ENCODE measurements at regions not wholly inside any gene's neighbourhood (a gene's known extent, or its start where the extent isn't known, plus 50 kb on each side); places are given as distances from the start of the nearest gene placed in this dataset.

DNA sequence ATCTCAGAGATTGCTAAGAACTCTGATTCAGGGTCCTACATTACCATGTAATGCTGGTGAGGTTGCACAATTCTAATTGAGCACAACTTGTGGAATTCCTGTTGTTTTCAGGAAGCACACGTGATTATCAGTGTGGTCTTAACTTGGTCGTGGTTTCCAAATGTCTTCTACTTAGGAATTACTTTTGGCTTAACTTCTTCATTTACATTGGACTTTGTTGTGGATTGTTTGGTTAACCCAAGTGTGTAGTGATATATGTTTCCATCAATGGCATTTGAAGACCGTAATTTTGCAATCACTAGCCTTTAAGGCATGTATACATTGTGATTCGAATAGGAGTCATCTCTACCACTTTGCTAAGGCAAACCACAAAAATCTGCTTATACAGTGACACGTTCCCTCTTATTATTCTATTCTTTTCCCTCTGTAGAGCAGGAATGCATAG, 373.3 kb downstream of the IRS1 start:
- DNase-seq: no peak

DNA sequence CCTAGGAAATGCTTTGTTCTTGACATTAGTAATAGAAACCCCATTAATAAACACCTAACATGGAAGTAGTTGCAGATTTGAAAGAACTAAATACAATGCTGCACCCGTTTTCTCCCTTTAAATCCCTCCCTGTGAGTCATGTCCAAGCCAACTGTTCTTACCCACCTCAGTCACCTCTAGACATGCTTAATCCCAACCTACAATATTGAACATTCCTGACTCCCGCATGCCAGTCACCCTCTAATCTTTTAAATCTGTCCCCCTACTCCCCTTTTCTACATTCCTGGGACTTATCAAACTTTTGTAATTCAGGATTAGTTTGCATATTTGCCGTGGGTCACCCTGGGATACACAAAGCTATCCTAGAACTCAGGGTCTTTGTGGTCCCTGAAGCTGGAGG, 374.6 kb downstream of the IRS1 start:
- DNase-seq: no peak

DNA sequence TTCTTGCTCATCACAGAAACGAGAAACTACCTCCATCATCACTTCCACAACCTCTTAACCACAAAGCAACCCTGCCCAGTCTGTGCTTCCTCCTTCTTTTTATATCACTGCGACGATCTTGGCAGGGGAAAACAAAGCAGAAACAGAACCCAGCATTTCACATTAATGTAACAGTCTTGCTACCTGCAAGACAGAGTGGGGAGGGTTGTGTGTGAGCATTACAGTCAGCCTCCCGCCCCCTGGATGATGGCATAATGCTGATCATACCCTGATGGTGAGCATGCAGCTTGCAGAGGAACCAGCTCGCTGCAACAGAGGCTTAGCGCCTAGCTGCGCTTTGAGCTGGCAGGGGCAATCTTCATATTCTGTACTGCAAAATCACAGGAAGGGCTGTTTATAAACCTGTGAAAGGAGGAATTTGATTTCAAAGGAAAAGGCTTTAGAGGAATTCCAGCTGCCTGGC, 376.1 kb downstream of the IRS1 start:
- DNase-seq: no peak

DNA sequence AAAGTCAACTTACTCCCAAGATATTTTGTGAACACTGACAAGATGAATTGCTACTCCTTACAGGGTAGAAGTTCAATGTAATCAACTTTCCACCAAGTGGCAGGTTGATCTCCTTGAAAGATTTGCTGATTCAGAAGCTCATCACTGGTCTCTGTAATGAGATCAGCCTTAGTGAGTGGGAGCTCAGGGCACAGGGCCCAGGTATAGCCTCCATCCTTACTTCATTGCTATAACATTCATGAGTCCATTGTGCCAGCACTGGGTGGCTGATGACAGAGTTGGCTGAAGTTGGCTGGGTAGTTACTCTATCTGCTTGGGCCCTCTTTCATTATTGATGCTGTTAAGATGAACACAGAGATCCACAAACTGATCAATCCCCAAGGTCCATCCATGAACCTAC, 379.0 kb downstream of the IRS1 start:
- DNase-seq: no peak

DNA sequence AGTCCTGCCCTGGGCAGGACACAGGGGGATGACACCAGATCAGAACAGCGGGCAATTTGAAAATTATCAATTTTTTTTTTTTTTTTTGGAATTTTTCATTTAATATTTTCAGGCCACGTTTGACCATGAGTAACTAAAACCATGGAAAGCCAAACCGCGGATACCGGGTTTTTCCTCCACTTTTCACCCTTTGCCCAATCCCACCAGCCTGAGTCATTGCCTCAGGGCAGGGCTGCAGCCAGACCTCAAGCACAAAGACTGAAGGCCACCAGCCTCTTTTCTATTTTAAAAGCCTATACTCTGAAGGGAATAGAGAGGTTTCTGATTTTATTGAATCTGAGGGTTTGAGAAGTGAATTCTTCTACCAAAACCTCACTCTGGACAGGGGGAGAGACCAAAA, 381.1 kb downstream of the IRS1 start:
- no peak for DNase-seq

DNA sequence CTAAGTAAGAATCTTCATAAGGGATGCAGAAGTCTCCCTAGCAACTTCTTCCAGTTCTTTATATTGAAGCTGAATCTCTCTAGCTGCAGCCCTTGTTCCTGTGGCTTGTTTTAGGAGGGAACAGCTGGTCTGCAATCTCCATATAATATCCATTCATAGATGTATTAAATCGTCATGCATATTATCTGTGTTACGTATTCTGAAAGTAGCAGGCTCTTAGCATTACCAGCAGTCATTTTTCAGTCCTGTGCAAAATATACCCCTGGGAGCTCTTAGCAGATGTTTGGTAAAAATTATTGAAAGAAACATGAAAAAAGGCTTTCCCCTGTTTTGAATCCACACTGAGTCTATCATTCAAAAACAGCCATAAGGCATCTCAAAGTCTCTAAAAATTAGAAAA, 385.3 kb downstream of the IRS1 start:
- DNase-seq: no peak

DNA sequence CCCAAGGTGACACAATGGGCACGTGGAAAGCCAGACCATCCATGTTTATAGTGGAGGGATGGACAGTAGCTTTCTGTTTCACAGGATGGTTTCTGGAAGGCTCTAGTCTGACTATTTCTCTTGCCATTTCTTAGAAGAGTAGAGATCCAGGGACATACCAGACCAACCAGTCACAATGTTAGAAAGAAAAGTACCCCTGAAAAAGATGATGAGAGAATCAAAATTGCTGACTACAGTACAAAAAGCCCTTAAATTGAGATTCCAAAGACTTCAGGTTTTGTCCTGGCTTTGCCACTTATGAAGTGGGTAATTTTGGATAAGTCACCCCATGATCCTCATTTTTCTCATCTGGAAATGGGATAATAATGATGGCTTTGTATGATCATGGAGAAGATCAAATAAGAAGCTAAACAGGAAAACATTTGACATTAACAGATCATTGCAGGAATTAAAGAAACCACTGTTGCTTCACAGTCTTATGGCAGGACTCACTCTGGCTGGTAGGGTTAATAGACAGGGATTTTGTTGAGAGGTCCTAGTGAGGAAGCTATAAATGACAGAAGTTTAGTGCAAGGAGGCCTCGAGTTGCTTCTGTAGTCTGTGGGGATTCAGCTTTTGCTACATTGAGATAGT, 386.0 kb downstream of the IRS1 start:
- DNase-seq: no peak

DNA sequence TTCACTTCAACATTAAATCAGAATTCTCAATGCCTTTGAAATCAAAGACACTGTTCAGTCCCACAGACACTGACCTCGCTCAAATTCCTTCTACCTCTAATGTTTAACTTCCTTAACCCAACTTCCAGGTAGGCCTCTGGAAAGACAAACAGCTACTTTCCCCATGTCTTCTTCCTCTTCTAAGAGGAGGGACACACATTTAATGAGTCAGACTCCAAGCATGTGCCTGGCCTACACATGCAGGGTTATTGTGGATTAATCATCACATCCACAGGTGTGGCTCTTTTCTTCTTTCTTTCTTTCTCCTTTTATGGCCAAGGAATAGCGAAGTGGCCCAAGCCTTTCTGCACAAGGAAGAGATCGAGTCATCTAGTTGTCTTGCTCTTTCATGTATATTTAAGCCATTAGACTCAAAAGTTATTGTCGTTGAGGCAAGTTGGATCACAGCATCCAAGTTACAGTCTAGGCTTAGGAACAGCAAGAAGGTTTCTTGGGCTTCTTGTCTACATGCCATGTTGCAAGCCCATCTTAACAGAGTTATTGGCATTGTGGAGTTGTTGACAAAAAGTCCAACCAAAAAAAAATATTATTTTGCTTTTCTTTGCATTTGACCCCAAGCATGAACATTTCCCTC, 387.8 kb downstream of the IRS1 start:
- DNase-seq: no peak

DNA sequence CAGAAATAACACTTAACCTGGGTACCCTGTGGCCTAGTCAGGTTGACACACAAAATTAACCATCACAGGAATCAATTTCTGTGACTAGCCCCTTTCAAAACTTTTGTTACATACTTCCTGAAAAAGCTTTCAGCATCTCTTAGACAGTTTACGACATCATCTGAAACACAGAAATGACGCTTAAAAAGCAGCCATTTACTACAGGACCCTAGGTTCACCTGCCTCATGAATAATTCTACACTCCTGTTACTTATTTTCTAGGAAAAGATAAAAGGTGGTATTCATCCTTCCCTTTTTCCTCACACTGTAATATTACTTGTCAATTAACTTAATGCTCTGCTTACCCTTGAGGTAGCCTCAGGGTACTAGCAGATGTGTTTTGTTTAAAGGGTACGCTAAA, 388.4 kb downstream of the IRS1 start:
- DNase-seq: no peak

DNA sequence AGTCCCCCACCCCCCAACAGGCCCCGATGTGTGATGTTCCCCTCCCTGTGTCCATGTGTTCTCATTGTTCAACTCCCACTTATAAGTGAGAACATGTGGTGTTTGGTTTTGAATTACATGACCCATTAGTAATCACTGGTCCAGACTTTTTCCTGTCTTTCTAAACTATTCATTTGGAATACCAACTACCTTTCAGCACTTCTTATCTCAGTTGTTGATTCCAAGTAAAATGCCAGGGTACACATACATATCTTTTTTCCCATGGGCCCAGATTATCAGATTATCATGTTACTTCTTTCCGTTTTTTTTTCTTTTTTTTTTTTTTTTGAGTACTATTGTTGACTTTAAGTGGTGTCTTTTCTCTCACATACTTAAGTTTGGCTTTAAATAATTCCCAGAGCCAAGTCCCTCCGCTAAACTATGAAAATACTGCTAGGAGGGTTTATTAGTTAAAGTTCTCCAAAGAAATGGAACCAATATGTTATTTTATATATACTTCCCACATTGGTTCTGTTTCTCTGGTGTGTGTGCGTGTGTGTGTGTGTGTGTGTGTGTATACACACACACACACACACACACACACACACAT, 389.3 kb downstream of the IRS1 start:
- no peak for DNase-seq

DNA sequence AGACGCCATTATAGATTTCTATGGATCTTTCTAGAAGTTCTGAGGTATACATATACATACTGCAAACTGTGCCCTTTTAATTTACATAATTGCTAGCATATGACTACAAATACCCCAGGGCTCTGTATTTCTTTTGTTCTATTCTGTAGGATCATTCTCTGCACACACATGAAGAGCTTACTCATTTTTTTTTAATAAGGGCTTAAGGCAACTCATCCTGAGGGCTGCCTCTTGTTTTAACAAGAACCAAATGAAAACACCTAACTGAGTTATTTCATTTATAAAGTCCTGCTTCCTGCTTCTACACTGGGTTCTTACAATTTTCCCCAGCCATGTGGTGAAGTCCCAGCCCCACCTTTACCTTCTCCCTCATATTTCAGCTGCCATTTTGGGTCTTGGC, 390.5 kb downstream of the IRS1 start:
- no peak for DNase-seq

DNA sequence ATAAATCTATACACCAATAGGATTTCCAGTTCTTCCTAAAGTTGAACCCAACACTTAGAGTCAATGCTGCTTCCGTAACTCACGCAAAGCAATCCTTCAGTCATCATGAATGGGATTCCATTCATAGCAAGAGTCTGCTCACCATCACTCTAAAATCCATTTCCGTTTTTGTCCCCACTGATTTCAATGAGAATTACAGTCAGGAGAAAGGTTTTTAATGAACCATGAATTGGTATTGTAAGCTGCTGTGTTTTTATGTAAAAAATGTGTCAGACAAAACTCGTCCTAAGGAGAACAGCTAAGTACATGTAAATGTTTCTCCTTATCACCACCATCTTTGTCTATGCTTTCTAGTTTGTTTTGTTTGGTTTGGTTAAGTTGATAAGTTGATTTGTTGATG, 391.5 kb downstream of the IRS1 start:
- no peak for DNase-seq

DNA sequence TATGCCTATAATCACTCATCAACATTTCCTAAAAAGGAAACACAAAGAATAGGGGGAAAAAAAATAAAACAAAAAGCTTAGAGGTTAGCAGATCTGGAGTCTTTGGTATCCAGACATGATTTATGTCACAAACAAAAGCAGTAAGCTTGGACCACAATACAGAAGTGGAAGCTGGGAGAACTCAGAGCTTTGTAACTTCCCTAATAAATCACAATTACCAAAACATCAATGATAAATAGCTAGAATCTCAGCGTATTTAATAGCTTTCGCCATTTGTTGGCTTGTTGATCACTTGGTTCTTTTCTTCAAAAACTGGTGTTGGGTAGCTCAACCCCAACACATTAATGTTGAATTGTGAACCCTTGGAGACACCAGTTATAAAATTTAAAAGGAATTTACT, 392.5 kb downstream of the IRS1 start:
- DNase-seq: no peak

DNA sequence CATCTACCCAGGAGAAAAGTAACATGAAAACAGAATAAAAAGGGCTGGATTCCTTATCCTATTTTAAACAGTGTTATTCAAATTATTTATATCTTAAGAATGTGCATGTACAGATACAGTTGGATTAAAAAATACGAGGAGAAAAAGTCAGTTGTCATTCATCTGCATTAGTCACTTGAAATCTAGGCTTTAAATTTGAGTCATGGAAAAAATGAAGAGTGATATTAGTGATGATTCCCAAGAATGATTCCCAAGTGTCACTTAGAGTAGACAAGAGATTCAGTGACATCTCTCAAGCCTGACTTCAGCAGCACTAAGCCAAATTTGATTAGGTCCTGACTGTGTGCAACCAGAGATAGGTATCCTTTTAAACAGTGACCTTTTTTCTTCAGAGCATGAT, 394.2 kb downstream of the IRS1 start:
- DNase-seq: no peak

DNA sequence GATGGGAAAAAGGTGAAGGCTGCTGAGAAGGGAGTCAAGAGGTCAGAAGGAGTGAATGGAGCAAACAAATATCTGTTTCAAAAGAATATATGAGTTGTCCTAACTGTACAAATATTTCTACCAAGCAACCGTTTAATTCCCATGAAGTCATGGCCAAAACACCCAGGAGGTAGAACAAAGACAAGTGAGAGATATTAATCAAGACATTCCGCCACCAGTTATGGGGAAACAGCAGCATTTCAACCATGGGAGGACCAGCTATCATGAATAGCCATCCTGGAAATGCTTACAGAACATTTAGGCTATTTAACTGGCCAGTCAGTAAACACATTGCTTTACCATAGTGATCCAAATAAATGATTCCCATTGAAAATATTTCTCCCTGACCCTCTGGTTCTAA, 396.3 kb downstream of the IRS1 start:
- no peak for DNase-seq

DNA sequence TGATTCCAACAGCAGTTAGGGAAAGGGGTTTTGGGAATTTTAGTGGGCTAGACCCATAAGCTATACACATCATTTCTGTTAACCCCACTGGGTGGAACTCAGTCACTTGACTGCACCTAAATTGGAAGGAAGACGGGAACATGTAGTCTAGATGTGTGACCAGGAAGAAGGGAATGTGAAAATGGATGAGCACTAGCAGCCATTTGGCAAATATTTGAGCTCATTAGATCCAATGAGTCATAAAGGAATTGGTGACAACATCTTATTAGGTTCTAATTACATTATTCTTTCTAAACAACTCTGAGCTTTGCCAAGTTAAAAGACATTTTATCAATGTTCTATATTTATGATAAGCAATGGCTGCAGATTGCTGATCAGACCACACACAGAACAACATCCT, 400.6 kb downstream of the IRS1 start:
- DNase-seq: no peak

DNA sequence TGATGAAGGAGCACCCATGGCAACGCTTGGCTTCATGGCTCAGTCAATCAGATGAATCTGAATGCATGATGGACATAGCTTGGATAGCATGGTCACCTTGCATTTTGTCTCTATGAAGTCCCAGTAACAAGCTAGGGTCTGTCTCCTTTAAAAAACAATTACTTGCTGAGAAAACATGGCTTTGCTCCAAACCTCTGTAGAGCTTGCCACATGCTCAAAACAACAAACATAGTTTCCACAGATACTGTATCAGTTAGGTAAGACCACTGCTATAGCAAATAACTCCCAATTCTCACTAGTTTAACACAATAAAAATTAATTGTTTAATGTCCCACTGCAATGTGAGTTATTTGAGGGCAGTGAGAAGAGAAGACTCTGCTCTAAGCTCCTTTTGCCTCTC, 401.0 kb downstream of the IRS1 start:
- no peak for DNase-seq

DNA sequence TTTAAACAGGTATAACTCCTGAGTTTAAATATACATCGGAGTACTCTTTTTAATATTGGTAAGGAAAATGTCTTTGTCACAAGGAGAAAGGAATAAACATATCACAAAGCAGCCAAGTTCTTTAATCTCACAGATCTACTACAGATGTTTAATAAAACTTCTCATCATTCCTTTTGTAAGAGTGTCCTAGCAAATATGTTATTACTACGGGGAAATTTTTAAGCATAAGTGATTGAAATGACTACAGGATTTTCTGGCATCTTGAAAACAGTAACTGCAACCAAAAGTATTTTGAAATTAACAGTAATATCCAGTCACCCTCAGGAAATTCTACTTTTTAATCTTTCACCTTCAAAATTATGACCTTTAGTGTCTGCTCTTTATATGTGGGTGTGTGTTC, 403.1 kb downstream of the IRS1 start:
- DNase-seq: no peak

DNA sequence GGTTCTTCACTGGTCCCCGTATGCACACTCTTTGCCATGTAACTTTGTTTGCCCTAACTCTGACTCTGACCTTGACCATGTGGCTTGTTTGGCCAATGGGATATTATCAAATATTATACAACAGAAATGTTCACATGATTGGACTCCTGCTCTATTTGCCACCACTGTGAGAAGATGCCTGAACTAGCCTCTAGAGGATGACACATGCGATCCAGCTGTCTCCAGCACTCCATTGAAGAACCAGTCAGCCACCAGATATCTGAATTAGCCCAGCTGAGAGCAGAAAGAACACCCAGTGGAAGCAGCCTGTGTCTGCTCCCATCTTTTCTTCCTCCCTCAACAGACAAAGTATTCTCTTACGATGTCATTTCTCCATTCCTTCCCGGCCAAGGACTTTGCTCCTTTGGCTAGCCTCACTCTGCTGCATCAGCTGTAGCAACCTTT, 412.1 kb downstream of the IRS1 start:
- no peak for DNase-seq

DNA sequence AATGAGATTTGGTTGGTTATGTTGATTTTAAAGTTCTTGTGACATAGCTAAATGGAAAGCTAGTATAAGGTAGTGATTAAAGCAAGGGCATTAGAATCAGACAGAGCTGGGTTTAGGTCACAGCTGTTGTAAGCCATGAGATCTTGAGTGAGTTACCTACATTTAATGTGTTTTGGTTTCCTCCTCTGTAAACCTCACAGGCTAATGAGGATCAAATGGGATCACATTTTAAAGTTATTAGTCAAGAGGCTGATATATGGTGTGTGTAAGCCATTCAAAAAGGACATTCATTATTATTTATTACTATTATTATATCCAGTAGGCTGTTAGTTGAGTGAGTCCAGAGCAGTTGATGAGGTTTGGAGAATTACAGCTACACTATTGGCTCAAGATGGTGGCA, 416.2 kb downstream of the IRS1 start:
- no peak for DNase-seq

DNA sequence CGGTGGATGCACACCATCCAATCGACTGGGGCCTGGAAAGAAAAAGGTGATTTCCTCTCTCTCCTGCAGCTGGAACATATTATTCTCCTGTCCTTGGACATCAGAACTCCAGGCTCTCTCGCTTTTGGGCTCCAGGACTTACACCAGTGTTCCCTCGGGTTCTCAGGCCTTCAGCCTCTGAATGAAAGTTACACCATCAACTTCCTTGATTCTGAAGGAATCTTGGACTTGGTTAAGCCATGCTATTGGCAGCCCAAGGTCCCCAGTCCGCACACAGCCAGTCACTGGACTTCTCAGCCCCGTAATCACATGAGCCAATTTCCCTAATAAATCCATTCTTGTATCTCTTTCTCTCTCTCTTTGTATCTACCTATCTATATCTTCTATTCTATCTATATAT, 418.9 kb downstream of the IRS1 start:
- no peak for DNase-seq

DNA sequence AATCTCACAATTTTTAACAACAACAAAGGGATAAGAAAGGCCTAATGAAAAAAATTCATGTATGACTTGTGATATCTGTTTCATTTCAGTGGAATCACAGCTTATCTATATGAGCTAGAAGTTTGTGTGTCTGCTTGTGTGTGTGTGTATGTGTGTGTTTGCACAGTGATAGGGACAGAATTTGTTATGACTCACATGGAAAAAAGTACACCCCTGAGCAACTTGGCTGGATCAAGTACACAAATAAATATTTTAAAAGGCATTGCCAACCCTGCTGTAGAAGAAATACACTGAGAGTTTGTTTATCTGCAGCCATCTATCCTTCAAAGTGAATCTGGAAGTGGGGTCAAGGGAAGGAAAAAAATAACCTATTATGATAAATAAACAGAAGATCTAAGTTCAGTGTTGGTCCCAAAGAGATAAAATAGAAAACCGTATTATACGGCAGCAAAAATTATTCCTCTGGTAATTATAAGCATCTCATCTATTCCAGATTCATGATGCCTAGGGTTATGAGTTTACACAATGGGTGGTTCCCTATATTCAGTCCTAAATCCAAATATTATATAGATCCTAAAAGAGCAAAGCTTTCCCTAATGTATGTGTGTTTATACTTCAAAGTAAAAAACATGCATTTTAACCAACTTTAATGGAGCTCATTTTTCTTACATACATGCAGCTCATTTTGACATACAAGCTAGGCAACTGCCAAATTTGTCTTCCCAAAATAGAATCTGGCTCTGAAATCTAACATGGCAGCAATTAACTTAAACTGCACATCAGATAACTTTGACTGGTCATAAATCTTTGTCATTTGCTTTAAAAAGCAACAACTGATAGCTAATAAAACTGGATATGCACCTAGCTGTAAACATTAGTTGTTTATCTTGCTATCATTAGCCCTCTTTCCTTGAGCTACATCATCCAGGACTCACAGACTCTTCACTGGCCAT, 420.6 kb downstream of the IRS1 start:
- DNase-seq: no peak

DNA sequence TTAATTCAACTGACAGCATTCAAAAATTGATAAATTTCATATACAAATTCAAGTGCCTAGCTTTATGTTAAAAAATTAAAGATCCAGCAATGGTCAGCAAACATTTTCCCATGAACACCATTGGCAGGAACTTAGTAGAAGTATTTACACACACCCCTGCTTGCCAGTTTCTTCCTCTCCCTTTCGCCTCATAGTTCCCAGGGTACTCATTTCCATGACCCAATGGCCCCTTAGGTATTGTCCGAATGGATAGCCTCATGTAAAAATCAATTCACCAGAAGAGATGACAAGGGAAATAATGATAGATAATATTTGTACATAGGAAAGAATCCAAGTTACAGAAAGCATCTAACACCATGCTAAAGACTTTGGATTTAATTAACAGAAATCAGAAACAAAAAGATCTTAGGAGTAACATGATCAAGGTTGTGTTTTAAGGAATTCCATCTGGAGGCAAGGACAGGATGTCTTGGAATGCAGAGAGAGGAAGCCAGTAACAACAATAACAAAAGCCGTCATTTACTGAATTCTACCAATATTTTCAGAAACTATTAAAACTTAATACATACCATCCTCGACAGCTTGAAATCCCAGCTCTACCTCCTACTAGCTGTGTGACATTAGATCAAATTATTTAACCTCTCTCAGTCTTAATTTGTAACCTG, 423.0 kb downstream of the IRS1 start:
- no peak for DNase-seq
